ENCODE measurements at regions not wholly inside any gene's neighbourhood (a gene's known extent, or its start where the extent isn't known, plus 50 kb on each side); places are given as distances from the start of the nearest gene placed in this dataset.
A peak's percentile ranks its signal among the peaks of the same experiment; 100 is the strongest.

GRCh38 chr16:56087626-56088025 is 103.7 kb upstream of the GNAO1 start:
- DNase-seq = no peak

- no peak for DNase-seq
Observed at GRCh38 chr16:56081371-56081770, 109.9 kb upstream of the GNAO1 start.

- DNase-seq = no peak
Observed at GRCh38 chr16:56075732-56076388, 115.4 kb upstream of the GNAO1 start.

- no peak for DNase-seq
Observed at GRCh38 chr16:56073508-56073907, 117.8 kb upstream of the GNAO1 start.

GRCh38 chr16:56072096-56072495 is 119.2 kb upstream of the GNAO1 start:
- no peak for DNase-seq

- DNase-seq = no peak
Observed at GRCh38 chr16:56068816-56069215, 122.5 kb upstream of the GNAO1 start.

GRCh38 chr16:56068314-56068713 is 123.0 kb upstream of the GNAO1 start:
- DNase-seq = no peak

GRCh38 chr16:56067406-56067805 is 123.9 kb upstream of the GNAO1 start:
- no peak for DNase-seq

- no peak for DNase-seq
Observed at GRCh38 chr16:56066617-56067016, 124.7 kb upstream of the GNAO1 start.

GRCh38 chr16:56063111-56063510 is 128.2 kb upstream of the GNAO1 start:
- DNase-seq = no peak

GRCh38 chr16:56057151-56057550 is 134.1 kb upstream of the GNAO1 start:
- DNase-seq = no peak

GRCh38 chr16:56050916-56051315 is 140.4 kb upstream of the GNAO1 start:
- no peak for DNase-seq

- no peak for DNase-seq
Observed at GRCh38 chr16:56048425-56049105, 142.7 kb upstream of the GNAO1 start.

GRCh38 chr16:56047307-56048234 is 143.7 kb upstream of the GNAO1 start:
- DNase-seq = no peak

- no peak for DNase-seq
Observed at GRCh38 chr16:56042416-56042815, 148.9 kb upstream of the GNAO1 start.

GRCh38 chr16:56041556-56042140 is 149.6 kb upstream of the GNAO1 start:
- DNase-seq = peak; percentile 22

- peak; percentile 16 for DNase-seq
Observed at GRCh38 chr16:56038564-56039098, 152.7 kb upstream of the GNAO1 start.

- DNase-seq = no peak
Observed at GRCh38 chr16:56032072-56032471, 156.9 kb upstream of the CES5A start.

- DNase-seq = no peak
Observed at GRCh38 chr16:56029026-56029425, 153.9 kb upstream of the CES5A start.

- DNase-seq = no peak
Observed at GRCh38 chr16:56022818-56023217, 147.6 kb upstream of the CES5A start.

GRCh38 chr16:56019274-56019673 is 144.1 kb upstream of the CES5A start:
- no peak for DNase-seq

- DNase-seq = peak; percentile 52
Observed at GRCh38 chr16:56013962-56014552, 138.9 kb upstream of the CES5A start.

- no peak for DNase-seq
Observed at GRCh38 chr16:56012482-56012811, 137.3 kb upstream of the CES5A start.

Measured in hematopoietic multipotent progenitor cell treated with erythropoietin and hydrocortisone succinate and interleukin-3 and kit ligand, for 8 days (in vitro differentiated cells).